BJ (cell line): ENCODE measurements at regions not wholly inside any gene's neighbourhood (a gene's known extent, or its start where the extent isn't known, plus 50 kb on each side); places are given as distances from the start of the nearest gene placed in this dataset.
"Not testable (repeated sequence)": the region's sequence is repeated elsewhere in the genome, so short reads cannot be mapped to it uniquely, and the experiment has no call there.

Source experiments
- CTCF ChIA-PET: fragments of 350-600 bp; formaldehyde crosslinking; extraction: SDS; loops from one replicate; lab custom pipeline; 2021; ENCODE audit warnings: antibody characterized with exemption, inconsistent platforms; lab: Yijun Ruan, JAX
- POLR2A ChIA-PET: fragments of 300-600 bp; sonication (Branson Sonifier 250); formaldehyde crosslinking; extraction: SDS; loops from one replicate; lab custom pipeline; 2021; ENCODE audit warnings: antibody characterized with exemption; lab: Charles Lee
- DNase-seq: peaks from one replicate; pipeline ENCODE4 v3.0.0-alpha.2; 2011; ENCODE audit warnings: low read depth
- H3K27me3 ChIP-seq: 2 replicates; pipeline ENCODE4 v1.6.0; 2011; ENCODE audit warnings: low read length; ENCODE audit not compliant: control insufficient read depth, insufficient read depth
- H3K36me3 ChIP-seq: 2 replicates; pipeline ENCODE4 v1.5.1; 2011; ENCODE audit warnings: low read length; ENCODE audit not compliant: control insufficient read depth, insufficient read depth
- H3K4me3 ChIP-seq: 2 replicates; pipeline ENCODE4 v1.5.1; 2011; ENCODE audit warnings: low read depth, mild to moderate bottlenecking, control low read depth, low read length
- TF ChIP-seq, protein P1 (sequence below): IDR thresholded peaks from 2 replicates; pipeline ENCODE4 v1.5.1; 2011; ENCODE audit warnings: low read depth, mild to moderate bottlenecking, control low read depth, inconsistent platforms, low read length, moderate library complexity; ENCODE audit not compliant: insufficient read depth

DNA sequence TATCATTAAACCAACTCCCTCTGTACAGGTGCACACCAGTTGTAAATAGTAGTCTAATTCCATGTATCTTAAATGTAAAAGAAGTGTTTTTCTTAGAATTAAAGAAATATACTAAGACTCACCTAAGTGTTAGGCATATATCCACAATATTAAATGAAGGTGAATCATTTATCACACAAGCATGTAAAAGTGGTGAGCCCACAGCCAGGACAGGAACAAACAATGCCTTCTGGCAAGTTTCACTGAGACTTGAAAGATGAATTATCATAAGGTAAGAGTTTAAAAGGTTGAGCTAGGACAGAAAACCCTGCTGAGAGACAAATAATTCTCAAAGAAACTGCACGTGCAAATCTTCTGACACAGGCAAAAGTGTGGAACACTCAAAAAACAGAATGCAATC is 832.5 kb downstream of the TAF11L14 start:
- POLR2A ChIA-PET: no interaction called here
- TF ChIP-seq, protein P1, sequence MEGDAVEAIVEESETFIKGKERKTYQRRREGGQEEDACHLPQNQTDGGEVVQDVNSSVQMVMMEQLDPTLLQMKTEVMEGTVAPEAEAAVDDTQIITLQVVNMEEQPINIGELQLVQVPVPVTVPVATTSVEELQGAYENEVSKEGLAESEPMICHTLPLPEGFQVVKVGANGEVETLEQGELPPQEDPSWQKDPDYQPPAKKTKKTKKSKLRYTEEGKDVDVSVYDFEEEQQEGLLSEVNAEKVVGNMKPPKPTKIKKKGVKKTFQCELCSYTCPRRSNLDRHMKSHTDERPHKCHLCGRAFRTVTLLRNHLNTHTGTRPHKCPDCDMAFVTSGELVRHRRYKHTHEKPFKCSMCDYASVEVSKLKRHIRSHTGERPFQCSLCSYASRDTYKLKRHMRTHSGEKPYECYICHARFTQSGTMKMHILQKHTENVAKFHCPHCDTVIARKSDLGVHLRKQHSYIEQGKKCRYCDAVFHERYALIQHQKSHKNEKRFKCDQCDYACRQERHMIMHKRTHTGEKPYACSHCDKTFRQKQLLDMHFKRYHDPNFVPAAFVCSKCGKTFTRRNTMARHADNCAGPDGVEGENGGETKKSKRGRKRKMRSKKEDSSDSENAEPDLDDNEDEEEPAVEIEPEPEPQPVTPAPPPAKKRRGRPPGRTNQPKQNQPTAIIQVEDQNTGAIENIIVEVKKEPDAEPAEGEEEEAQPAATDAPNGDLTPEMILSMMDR: no peak
- no peak overlapping the region for H3K4me3 ChIP-seq
- CTCF ChIA-PET: interaction anchor here (0.6 kb wide), 1 partner anchor 35 kb away, joined by 3 read pairs; no protein-coding TSS in a partner anchor
- no peaks in the 10 kb centered on the region for H3K36me3 ChIP-seq
- H3K27me3 ChIP-seq: no peaks in the 10 kb centered on the region
- no peak for DNase-seq

DNA sequence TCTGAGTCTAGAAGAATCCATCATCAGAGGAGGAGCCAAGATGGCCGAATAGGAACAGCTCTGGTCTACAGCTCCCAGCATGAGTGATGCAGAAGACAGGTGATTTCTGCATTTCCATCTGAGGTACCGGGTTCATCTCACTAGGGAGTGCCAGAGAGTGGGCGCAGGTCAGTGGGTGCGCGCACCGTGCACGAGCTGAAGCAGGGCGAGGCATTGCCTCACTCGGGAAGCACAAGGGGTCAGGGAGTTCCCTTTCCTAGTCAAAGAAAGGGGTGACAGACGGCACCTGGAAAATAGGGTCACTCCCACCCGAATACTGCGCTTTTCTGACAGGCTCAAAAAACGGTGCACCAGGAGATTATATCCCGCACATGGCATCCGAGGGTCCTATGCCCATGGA is 837.5 kb downstream of the TAF11L14 start:
- POLR2A ChIA-PET, CTCF ChIA-PET, H3K36me3 ChIP-seq, DNase-seq, H3K4me3 ChIP-seq, H3K27me3 ChIP-seq: not testable (repeated sequence)

DNA sequence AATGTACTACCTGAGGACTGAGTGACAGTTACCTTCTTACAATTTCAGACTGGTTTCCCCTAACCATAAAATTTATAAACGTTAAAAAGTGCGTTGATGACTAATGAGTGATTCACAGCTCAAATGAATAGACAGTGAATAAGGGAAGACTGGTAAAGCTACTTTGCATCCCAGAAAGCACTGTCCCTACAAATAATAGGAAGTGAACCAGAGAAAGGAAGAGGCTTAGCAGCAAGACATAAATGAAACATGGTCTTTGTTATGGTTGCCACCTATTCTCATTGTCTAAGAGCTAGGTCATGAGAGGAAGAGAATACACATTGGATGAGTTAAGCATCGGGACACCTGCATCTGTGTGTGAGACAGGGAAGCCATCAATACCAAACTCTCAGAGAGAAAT is 849.2 kb downstream of the TAF11L14 start:
- CTCF ChIA-PET: no interaction called here
- POLR2A ChIA-PET: no interaction called here
- no peak for DNase-seq
- Histone ChIP-seq H3K27me3 (no peaks in the 10 kb centered on the region), H3K4me3 (no peak overlapping the region), H3K36me3 (no peaks in the 10 kb centered on the region)
- TF ChIP-seq, protein P1: no peak

DNA sequence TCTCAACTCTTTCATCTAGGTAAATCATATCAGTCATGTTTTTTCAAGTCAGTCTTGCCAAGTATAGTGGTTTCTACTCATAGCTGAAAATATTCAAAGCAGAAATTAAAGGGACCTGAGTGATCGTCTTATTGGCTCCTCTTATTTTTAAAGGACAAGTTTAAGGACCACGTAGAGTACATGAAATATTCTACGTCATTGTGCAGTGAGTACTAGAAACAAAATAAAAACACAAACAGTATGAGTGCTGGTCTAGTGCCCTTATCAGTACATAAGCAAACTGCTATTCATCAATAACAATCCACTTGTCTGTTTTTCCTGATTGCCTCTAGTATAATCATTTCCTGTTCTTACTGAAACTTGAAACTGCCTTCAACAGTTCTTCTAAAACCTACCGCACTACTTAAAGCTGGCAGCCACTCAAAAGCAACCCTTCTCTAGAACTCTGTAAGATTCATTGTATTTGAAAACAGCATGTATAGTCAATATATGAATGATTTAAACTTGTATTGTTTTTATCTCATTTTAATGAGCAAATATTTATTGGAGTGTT is 853.7 kb downstream of the TAF11L14 start:
- POLR2A ChIA-PET: no interaction called here
- no peaks in the 10 kb centered on the region for H3K27me3 ChIP-seq
- no peak overlapping the region for H3K4me3 ChIP-seq
- TF ChIP-seq, protein P1: no peak
- CTCF ChIA-PET: no interaction called here
- DNase-seq: no peak
- no peaks in the 10 kb centered on the region for H3K36me3 ChIP-seq

DNA sequence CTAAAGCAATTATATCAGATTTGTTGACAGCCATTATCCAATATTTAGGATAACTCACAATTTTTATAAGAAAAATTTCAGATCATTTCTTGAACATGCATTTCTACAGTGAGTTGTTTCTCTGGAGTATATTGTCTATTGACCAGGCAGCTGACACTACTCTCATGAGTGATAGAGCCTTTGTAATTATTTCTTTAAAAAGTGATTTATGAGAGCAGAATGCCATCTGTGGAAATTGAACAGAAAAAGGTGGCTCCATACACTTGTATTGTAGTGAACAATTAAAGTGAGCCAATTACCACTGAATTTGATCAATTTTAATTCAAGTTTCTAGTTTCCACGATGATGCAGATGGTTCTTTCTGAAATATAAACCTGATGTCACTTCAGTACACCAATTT is 855.4 kb downstream of the TAF11L14 start:
- no peak for DNase-seq
- no peaks in the 10 kb centered on the region for H3K36me3 ChIP-seq
- ChIA-PET POLR2A (no interaction called here), CTCF (no interaction called here)
- no peaks in the 10 kb centered on the region for H3K27me3 ChIP-seq
- H3K4me3 ChIP-seq: no peak overlapping the region
- TF ChIP-seq, protein P1: no peak

DNA sequence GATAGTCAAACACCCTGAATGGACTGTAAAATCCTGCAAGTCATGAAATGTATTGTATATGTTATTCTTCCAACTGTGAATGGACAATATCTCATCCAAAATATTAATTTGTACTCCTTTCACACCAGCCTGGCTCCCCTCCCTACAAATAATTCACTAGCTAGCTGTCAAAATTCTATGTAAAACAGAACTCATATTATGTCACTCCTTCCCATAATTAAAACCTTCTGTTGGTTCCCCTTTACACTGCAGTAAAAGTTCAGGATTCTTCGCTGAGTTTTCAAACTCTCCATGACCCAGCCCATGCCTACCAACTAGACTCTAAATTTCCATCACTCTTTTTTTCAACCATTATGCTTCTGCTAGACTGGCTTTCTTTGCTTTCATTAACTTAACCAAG is 857.1 kb downstream of the TAF11L14 start:
- no peaks in the 10 kb centered on the region for H3K27me3 ChIP-seq
- H3K4me3 ChIP-seq: no peak overlapping the region
- H3K36me3 ChIP-seq: no peaks in the 10 kb centered on the region
- ChIA-PET POLR2A (no interaction called here), CTCF (no interaction called here)
- DNase-seq: no peak
- TF ChIP-seq, protein P1: no peak
